Endothelial cell (in vitro differentiated cells): ENCODE measurements at regions not wholly inside any gene's neighbourhood (a gene's known extent, or its start where the extent isn't known, plus 50 kb on each side); places are given as distances from the start of the nearest gene placed in this dataset.

ENCODE experiments used
- DNase-seq: peaks from one replicate; pipeline ENCODE4 v3.0.0; 2021; ENCODE audit warnings: low spot score
- H3K27ac Mint-ChIP-seq: one replicate; pipeline ENCODE4 v1.8.0; 2021; ENCODE audit warnings: mixed read lengths, inconsistent platforms; ENCODE audit not compliant: unreplicated experiment
- H3K27me3 Mint-ChIP-seq: one replicate; pipeline ENCODE4 v1.8.0; 2021; ENCODE audit warnings: mild to moderate bottlenecking, moderate library complexity, mixed read lengths, inconsistent platforms; ENCODE audit not compliant: unreplicated experiment
- H3K36me3 Mint-ChIP-seq: one replicate; pipeline ENCODE4 v1.8.0; 2021; ENCODE audit warnings: mild to moderate bottlenecking, low read depth, mixed read lengths, inconsistent platforms; ENCODE audit not compliant: unreplicated experiment
- H3K4me1 Mint-ChIP-seq: one replicate; pipeline ENCODE4 v1.8.0; 2021; ENCODE audit warnings: mild to moderate bottlenecking, mixed read lengths, inconsistent platforms; ENCODE audit not compliant: unreplicated experiment
- H3K4me3 Mint-ChIP-seq: one replicate; pipeline ENCODE4 v1.8.0; 2021; ENCODE audit warnings: mild to moderate bottlenecking, mixed read lengths, inconsistent platforms; ENCODE audit not compliant: unreplicated experiment
- H3K9me3 Mint-ChIP-seq: one replicate; pipeline ENCODE4 v1.8.0; 2021; ENCODE audit warnings: mixed read lengths, inconsistent platforms; ENCODE audit not compliant: unreplicated experiment
- TF ChIP-seq, protein P1 (sequence below): fragments of 200-600 bp; sonication (generic); IDR thresholded peaks from one replicate; pipeline ENCODE4 v1.5.0; 2021; ENCODE audit warnings: antibody characterized with exemption; ENCODE audit not compliant: unreplicated experiment

DNA sequence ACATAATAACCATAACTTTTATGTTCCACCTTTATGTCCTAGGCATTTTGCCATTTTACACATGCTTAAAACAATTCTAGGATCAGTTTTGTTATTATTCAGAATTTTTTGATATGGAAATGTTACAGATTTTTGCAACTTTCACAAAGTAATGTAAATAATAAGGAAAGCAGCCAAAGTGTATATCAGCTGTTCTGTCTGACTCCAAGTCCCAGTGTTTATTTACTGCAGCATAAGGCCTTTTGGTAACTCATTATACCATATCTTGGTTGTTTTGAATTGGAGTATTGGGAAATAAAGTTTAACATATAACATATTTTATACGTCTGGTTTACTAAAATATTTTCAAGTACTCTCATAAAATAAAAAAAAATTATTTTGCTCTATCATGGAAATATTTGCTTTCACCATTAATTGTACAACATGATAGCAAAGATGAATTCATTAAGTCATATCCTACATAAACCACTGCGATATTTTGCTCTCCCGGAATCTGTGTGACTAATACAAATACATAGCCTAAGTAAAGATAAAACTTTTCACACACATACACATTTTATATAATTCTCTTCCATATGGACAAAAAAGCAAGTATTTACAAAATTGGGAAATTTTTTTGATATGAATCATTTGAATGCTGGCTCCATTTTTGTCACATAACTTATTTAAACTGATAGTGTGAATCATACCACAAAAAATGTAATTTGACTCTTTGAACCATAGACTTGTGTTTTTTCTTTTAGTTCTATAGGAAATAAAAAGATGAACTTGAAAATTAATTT is 399.0 kb downstream of the PABPC4L start:
- H3K27ac Mint-ChIP-seq: no peak overlapping the region
- DNase-seq: no peak
- no peaks in the 10 kb centered on the region for H3K27me3 Mint-ChIP-seq
- no peaks in the 10 kb centered on the region for H3K36me3 Mint-ChIP-seq
- H3K9me3 Mint-ChIP-seq: no peaks in the 10 kb centered on the region
- H3K4me3 Mint-ChIP-seq: no peak overlapping the region
- TF ChIP-seq, protein P1, sequence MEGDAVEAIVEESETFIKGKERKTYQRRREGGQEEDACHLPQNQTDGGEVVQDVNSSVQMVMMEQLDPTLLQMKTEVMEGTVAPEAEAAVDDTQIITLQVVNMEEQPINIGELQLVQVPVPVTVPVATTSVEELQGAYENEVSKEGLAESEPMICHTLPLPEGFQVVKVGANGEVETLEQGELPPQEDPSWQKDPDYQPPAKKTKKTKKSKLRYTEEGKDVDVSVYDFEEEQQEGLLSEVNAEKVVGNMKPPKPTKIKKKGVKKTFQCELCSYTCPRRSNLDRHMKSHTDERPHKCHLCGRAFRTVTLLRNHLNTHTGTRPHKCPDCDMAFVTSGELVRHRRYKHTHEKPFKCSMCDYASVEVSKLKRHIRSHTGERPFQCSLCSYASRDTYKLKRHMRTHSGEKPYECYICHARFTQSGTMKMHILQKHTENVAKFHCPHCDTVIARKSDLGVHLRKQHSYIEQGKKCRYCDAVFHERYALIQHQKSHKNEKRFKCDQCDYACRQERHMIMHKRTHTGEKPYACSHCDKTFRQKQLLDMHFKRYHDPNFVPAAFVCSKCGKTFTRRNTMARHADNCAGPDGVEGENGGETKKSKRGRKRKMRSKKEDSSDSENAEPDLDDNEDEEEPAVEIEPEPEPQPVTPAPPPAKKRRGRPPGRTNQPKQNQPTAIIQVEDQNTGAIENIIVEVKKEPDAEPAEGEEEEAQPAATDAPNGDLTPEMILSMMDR: no peak
- H3K4me1 Mint-ChIP-seq: no peaks in the 10 kb centered on the region

DNA sequence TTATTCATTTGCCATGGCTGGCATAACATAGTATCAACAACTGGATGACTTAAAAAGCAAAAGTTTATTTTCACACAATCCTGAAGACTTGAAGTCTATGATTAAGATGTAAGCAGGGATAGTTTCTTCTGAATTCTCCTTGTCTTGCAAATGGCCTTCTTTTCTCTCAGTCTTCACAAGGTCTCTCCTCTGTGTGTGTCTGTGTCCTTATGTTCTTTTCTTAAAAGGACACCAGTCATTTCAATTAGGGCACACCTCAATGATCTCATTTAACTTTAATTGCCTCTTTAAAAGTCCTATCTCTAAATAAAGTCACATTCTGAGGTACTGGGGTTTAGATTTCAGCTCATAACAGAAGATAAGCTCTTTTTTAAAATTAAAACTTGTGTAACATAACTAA is 399.7 kb downstream of the PABPC4L start:
- no peak for DNase-seq
- Mint-ChIP-seq H3K27me3 (no peaks in the 10 kb centered on the region), H3K4me1 (no peaks in the 10 kb centered on the region), H3K36me3 (no peaks in the 10 kb centered on the region), H3K9me3 (no peaks in the 10 kb centered on the region), H3K27ac (no peak overlapping the region), H3K4me3 (no peak overlapping the region)
- TF ChIP-seq, protein P1: no peak

DNA sequence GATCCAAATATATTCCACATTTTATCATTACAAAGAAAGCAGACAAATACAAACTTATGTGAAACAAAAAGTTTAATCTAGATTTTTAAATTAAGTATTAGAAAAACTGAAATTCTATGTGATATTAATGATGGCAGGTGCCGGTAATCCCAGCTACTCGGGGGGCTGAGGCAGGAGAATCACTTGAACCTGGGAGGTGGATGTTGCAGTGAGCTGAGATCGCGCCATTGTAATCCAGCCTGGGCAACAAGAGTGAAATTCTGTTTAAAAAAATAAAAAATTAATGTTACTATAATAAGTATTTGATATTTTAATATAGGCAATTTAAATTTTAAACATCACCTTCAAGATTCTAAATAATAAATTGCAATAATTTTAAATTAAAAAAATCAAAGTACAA is 400.6 kb downstream of the PABPC4L start:
- Mint-ChIP-seq H3K36me3 (no peaks in the 10 kb centered on the region), H3K27ac (no peak overlapping the region), H3K27me3 (no peaks in the 10 kb centered on the region), H3K4me3 (no peak overlapping the region), H3K9me3 (no peaks in the 10 kb centered on the region), H3K4me1 (no peaks in the 10 kb centered on the region)
- no peak for DNase-seq
- TF ChIP-seq, protein P1: no peak

DNA sequence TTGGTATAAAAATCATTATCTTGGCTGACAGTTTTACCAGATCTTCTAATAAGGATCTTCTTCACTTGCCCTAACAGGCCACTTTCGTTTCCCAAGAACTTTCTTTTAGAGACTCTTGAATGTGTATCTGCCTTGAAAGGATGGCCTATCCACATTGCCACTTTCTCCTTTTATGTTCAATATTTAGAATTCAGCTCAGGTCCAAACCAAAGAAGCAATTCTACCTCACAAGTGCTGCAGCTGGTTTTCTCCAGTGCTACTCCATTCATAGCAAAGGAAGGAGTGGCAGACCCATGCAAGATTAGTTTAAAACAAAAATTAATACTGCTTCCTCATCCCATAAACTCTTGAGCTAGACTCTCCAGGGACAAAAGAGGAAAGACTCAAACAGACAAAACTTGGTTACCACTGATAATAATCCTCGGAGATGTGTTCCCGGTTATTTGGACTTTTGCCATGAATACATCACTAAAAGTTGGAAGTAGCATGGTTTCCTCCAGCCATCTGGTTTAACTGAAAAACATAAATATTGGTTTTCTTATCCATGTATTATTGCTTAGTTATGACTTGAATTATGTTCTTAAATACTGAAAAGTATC is 401.8 kb downstream of the PABPC4L start:
- no peak overlapping the region for H3K4me3 Mint-ChIP-seq
- H3K9me3 Mint-ChIP-seq: no peaks in the 10 kb centered on the region
- DNase-seq: no peak
- no peaks in the 10 kb centered on the region for H3K4me1 Mint-ChIP-seq
- TF ChIP-seq, protein P1: no peak
- H3K27me3 Mint-ChIP-seq: no peaks in the 10 kb centered on the region
- no peak overlapping the region for H3K27ac Mint-ChIP-seq
- H3K36me3 Mint-ChIP-seq: no peaks in the 10 kb centered on the region

DNA sequence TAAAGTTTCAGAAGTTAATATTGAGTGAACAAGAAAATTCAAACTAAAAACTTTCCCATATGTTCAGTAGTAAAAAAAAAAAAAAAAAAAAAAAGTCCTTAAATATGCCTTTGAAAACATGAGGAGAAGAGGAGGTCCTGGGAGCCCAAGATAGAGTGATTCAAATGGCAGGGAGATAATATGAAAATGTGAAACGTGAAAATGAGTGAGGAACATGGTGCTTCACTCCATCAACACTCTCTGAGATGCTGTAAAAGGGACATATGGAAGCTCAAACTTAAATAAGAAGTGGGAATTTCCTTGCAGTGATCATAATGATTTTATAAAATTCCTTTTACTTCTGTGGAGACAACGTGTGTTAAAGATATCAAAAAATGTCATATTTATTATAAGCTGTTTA is 423.9 kb downstream of the PABPC4L start:
- TF ChIP-seq, protein P1: no peak
- no peak for DNase-seq
- Mint-ChIP-seq H3K9me3 (no peaks in the 10 kb centered on the region), H3K4me3 (no peak overlapping the region), H3K27ac (no peak overlapping the region), H3K4me1 (no peaks in the 10 kb centered on the region), H3K27me3 (peaks cover under 1% of the 10 kb centered on the region), H3K36me3 (no peaks in the 10 kb centered on the region)
